ENCODE measurements at regions not wholly inside any gene's neighbourhood (a gene's known extent, or its start where the extent isn't known, plus 50 kb on each side); places are given as distances from the start of the nearest gene placed in this dataset.

DNA sequence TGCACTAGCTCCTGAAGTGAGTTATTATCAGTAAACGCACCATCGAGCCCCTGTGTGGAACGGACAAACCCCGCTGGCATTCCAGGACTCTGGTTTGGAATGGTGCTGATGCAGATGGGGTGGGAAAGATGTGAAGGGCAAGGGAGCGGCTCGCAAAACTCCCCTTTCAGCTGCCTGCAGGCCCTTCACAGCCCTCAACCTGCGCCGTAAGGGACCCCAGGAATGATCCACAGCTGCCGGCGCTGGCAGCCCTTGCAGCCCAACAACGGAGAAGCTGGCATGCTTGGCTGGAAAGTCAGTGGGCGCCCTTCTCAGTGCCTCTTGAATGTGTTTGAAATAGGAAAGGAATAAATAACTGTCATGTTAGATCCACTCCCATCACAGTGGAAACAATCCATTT is 1445.5 kb downstream of the BRD1 start:
- TF ChIP-seq RAD21 (IDR thresholded peaks at IDR 0.05; ENCODE audit: low read length) (no peak), FOS (IDR thresholded peaks at IDR 0.05; ENCODE audit: low read depth, low read length) (no peak), BHLHE40 (IDR thresholded peaks at IDR 0.05; ENCODE audit: low read depth, low read length) (no peak), RFX5 (IDR thresholded peaks at IDR 0.05; ENCODE audit: low read depth, low read length) (no peak), MXI1 (IDR thresholded peaks at IDR 0.05; ENCODE audit: borderline replicate concordance, low read depth, low read length) (no peak), SMC3 (IDR thresholded peaks at IDR 0.05; ENCODE audit: low read depth, low read length) (no peak), CEBPB (IDR thresholded peaks at IDR 0.05; ENCODE audit: low read depth, low read length) (no peak), MAFK (IDR thresholded peaks at IDR 0.05; ENCODE audit: low read depth, low read length) (no peak), MAZ (IDR thresholded peaks at IDR 0.05; ENCODE audit: borderline replicate concordance, low read depth, low read length) (no peak), CHD1 (IDR thresholded peaks at IDR 0.05; ENCODE audit: low read depth, low read length) (no peak)
- TF ChIP-seq, protein P1, sequence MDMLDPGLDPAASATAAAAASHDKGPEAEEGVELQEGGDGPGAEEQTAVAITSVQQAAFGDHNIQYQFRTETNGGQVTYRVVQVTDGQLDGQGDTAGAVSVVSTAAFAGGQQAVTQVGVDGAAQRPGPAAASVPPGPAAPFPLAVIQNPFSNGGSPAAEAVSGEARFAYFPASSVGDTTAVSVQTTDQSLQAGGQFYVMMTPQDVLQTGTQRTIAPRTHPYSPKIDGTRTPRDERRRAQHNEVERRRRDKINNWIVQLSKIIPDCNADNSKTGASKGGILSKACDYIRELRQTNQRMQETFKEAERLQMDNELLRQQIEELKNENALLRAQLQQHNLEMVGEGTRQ (IDR thresholded peaks at IDR 0.05; ENCODE audit: low read depth, low read length): no peak
- TF ChIP-seq, protein P2, sequence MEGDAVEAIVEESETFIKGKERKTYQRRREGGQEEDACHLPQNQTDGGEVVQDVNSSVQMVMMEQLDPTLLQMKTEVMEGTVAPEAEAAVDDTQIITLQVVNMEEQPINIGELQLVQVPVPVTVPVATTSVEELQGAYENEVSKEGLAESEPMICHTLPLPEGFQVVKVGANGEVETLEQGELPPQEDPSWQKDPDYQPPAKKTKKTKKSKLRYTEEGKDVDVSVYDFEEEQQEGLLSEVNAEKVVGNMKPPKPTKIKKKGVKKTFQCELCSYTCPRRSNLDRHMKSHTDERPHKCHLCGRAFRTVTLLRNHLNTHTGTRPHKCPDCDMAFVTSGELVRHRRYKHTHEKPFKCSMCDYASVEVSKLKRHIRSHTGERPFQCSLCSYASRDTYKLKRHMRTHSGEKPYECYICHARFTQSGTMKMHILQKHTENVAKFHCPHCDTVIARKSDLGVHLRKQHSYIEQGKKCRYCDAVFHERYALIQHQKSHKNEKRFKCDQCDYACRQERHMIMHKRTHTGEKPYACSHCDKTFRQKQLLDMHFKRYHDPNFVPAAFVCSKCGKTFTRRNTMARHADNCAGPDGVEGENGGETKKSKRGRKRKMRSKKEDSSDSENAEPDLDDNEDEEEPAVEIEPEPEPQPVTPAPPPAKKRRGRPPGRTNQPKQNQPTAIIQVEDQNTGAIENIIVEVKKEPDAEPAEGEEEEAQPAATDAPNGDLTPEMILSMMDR (conservative IDR thresholded peaks at IDR 0.05; ENCODE audit: low read depth, low read length): no peak
- TF ChIP-seq, protein P3, sequence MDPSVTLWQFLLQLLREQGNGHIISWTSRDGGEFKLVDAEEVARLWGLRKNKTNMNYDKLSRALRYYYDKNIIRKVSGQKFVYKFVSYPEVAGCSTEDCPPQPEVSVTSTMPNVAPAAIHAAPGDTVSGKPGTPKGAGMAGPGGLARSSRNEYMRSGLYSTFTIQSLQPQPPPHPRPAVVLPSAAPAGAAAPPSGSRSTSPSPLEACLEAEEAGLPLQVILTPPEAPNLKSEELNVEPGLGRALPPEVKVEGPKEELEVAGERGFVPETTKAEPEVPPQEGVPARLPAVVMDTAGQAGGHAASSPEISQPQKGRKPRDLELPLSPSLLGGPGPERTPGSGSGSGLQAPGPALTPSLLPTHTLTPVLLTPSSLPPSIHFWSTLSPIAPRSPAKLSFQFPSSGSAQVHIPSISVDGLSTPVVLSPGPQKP (IDR thresholded peaks at IDR 0.05; ENCODE audit: borderline replicate concordance, low read depth, low read length): no peak
- no TSS peak for BruUV-seq (replicated peaks)
- ChIA-PET CTCF (no interaction called here), POLR2A (ENCODE audit: unreplicated experiment) (no interaction called here)
- no peak overlapping the region for H3K23ac ChIP-seq (ENCODE audit: low read depth, low read length)
- DNase-seq (no peak), ATAC-seq (ENCODE audit: low read depth) (no peak)
- no peak overlapping the region for H4K5ac ChIP-seq (ENCODE audit: low read depth, low read length)
- H3K56ac ChIP-seq (ENCODE audit: extremely low read depth, insufficient read depth, low read length): no peak overlapping the region
- no peak overlapping the region for H3K14ac ChIP-seq (replicated peaks; ENCODE audit: low read depth, low read length)
- peaks cover 33% of the 10 kb centered on the region for H3K9me3 ChIP-seq (ENCODE audit: control insufficient read depth, insufficient read depth, low read length)
- H3K27ac ChIP-seq (ENCODE audit: insufficient read depth, low read length): no peak overlapping the region
- WGBS, 2 experiments (ENCODE audit: extremely low coverage in 2 of 2, insufficient read length in 1 of 2): no CpG with 5 or more reads among the region's 12 CpGs
- no peaks in the 10 kb centered on the region for H3K4me1 ChIP-seq (ENCODE audit: control insufficient read depth, insufficient read depth, low read length)
- no peak overlapping the region for H3K4me3 ChIP-seq (ENCODE audit: insufficient read depth, low read depth, low read length)
- H4K20me1 ChIP-seq (ENCODE audit: insufficient read depth, low read length): no peaks in the 10 kb centered on the region
- no peaks in the 10 kb centered on the region for H3K27me3 ChIP-seq (ENCODE audit: control insufficient read depth, insufficient read depth, low read length)
- H4K8ac ChIP-seq (ENCODE audit: low read depth in 2 of 2, low read length in 2 of 2): no peak overlapping the region
- in situ Hi-C loops (cut with MboI; ENCODE audit: low sequenced_read_pairs): no loop called here
- no peak overlapping the region for H3K4me2 ChIP-seq (ENCODE audit: low read depth, low read length)
- no peaks in the 10 kb centered on the region for H3K9me1 ChIP-seq (ENCODE audit: insufficient read depth, low read length)
- no peak overlapping the region for H2AK5ac ChIP-seq (ENCODE audit: low read depth, low read length)
- intact Hi-C loops (cut with micrococcal nuclease): no loop called here
- H2BK120ac ChIP-seq (ENCODE audit: low read depth, low read length): no peak overlapping the region
- H2BK20ac ChIP-seq (ENCODE audit: low read depth, low read length): no peak overlapping the region
- dilution Hi-C loops (cut with HindIII; ENCODE audit: low sequenced_read_pairs, unreplicated experiment): no loop called here
- H2AK9ac ChIP-seq (replicated peaks; ENCODE audit: low read depth, low read length, poor library complexity): no peak overlapping the region
- H3K36me3 ChIP-seq (ENCODE audit: control insufficient read depth, insufficient read depth, low read length): no peaks in the 10 kb centered on the region
- H3K79me1 ChIP-seq (ENCODE audit: low read depth in 1 of 2, low read length in 2 of 2): no peaks in the 10 kb centered on the region
- H2BK5ac ChIP-seq (ENCODE audit: low read depth, low read length, poor library complexity, severe bottlenecking): no peak overlapping the region
- no peak overlapping the region for H4K91ac ChIP-seq (ENCODE audit: insufficient read depth, low read depth, low read length)
- H2AFZ ChIP-seq (replicated peaks; ENCODE audit: low read length, poor library complexity): no peak overlapping the region
- H2BK15ac ChIP-seq (ENCODE audit: low read depth, low read length): no peak overlapping the region
- H3K9ac ChIP-seq (ENCODE audit: low read depth, low read length): no peak overlapping the region
- no peak overlapping the region for H3K4ac ChIP-seq (ENCODE audit: low read depth, low read length)
- no peak overlapping the region for H3K18ac ChIP-seq (ENCODE audit: low read depth, low read length)

Data from IMR-90 (cell line).